H9 (cell line): ENCODE measurements at regions not wholly inside any gene's neighbourhood (a gene's known extent, or its start where the extent isn't known, plus 50 kb on each side); places are given as distances from the start of the nearest gene placed in this dataset.

Experiments
- DNase-seq: peaks from one replicate; pipeline ENCODE4 v3.0.0-alpha.2; 2017
- H2AFZ ChIP-seq: one replicate; pipeline ENCODE4 v1.6.1; 2013; ENCODE audit warnings: mild to moderate bottlenecking, low read length, control low read depth, moderate library complexity
- H2AK5ac ChIP-seq: 2 replicates; pipeline ENCODE4 v1.6.1; 2013; ENCODE audit warnings: low read length, control low read depth, mixed read lengths; ENCODE audit not compliant: insufficient read length
- H2BK120ac ChIP-seq: one replicate; pipeline ENCODE4 v1.6.1; 2013; ENCODE audit warnings: low read depth, mild to moderate bottlenecking, low read length, control low read depth, inconsistent platforms; ENCODE audit not compliant: poor library complexity, severe bottlenecking
- H2BK12ac ChIP-seq: 2 replicates; pipeline ENCODE4 v1.6.1; 2013; ENCODE audit warnings: low read length, control low read depth, mixed read lengths, low read depth; ENCODE audit not compliant: insufficient read length
- H2BK15ac ChIP-seq: 2 replicates; pipeline ENCODE4 v1.6.1; 2013; ENCODE audit warnings: low read depth, low read length, control low read depth
- H2BK20ac ChIP-seq: one replicate; pipeline ENCODE4 v1.6.1; 2013; ENCODE audit warnings: low read depth, mild to moderate bottlenecking, low read length, control low read depth, inconsistent platforms; ENCODE audit not compliant: poor library complexity, severe bottlenecking
- H2BK5ac ChIP-seq: 2 replicates; pipeline ENCODE4 v1.6.1; 2013; ENCODE audit warnings: low read length, control low read depth, mixed read lengths; ENCODE audit not compliant: insufficient read length
- H3K14ac ChIP-seq: 2 replicates; pipeline ENCODE4 v1.6.1; 2013; ENCODE audit warnings: low read length, control low read depth; ENCODE audit not compliant: insufficient read depth
- H3K18ac ChIP-seq: 2 replicates; pipeline ENCODE4 v1.6.1; 2013; ENCODE audit warnings: low read depth, mild to moderate bottlenecking, mixed read lengths, low read length, control low read depth; ENCODE audit not compliant: insufficient read length
- H3K23ac ChIP-seq: 2 replicates; pipeline ENCODE4 v1.6.1; 2013; ENCODE audit warnings: low read length, control low read depth, mixed read lengths, low read depth; ENCODE audit not compliant: insufficient read length
- H3K23me2 ChIP-seq: 2 replicates; pipeline ENCODE4 v1.6.1; 2013; ENCODE audit warnings: low read depth, mild to moderate bottlenecking, mixed read lengths, low read length, control low read depth; ENCODE audit not compliant: insufficient read length, poor library complexity, severe bottlenecking
- H3K27ac ChIP-seq: 2 replicates; pipeline ENCODE4 v1.5.1; 2013; ENCODE audit warnings: low read length, control low read depth, mixed read lengths, low read depth; ENCODE audit not compliant: insufficient read length
- H3K27me3 ChIP-seq: 2 replicates; pipeline ENCODE4 v1.6.1; 2013; ENCODE audit warnings: low read length, control low read depth, inconsistent platforms; ENCODE audit not compliant: insufficient read depth
- H3K4ac ChIP-seq: 2 replicates; pipeline ENCODE4 v1.6.1; 2013; ENCODE audit warnings: low read depth, mild to moderate bottlenecking, control low read depth, inconsistent platforms, low read length, moderate library complexity
- H3K4me1 ChIP-seq: 2 replicates; pipeline ENCODE4 v1.6.1; 2013; ENCODE audit warnings: low read length, control low read depth, inconsistent platforms; ENCODE audit not compliant: insufficient read depth
- H3K4me2 ChIP-seq: 2 replicates; pipeline ENCODE4 v1.6.1; 2013; ENCODE audit warnings: low read length, control low read depth, mixed read lengths; ENCODE audit not compliant: insufficient read length, insufficient read depth
- H3K56ac ChIP-seq: 2 replicates; pipeline ENCODE4 v1.6.1; 2013; ENCODE audit warnings: low read depth, mild to moderate bottlenecking, mixed read lengths, low read length, control low read depth; ENCODE audit not compliant: insufficient read length
- H3K79me1 ChIP-seq: 2 replicates; pipeline ENCODE4 v1.6.1; 2013; ENCODE audit warnings: low read depth, mild to moderate bottlenecking, moderate library complexity, low read length, control low read depth, inconsistent platforms; ENCODE audit not compliant: insufficient read depth, poor library complexity, severe bottlenecking
- H3K79me2 ChIP-seq: 2 replicates; pipeline ENCODE4 v1.6.1; 2013; ENCODE audit warnings: low read length, control low read depth, inconsistent platforms; ENCODE audit not compliant: insufficient read depth
- H3K9ac ChIP-seq: 2 replicates; pipeline ENCODE4 v1.6.1; 2013; ENCODE audit warnings: low read length, control low read depth, mixed read lengths; ENCODE audit not compliant: insufficient read length; ENCODE audit errors: extremely low read depth
- H3K9me3 ChIP-seq: one replicate; pipeline ENCODE4 v1.6.1; 2013; ENCODE audit warnings: low read depth, low read length, inconsistent platforms; ENCODE audit not compliant: control insufficient read depth
- H3T11ph ChIP-seq: one replicate; pipeline ENCODE4 v1.6.1; 2013; ENCODE audit warnings: mild to moderate bottlenecking, low read length, control low read depth, inconsistent platforms
- H4K20me1 ChIP-seq: one replicate; pipeline ENCODE4 v1.6.1; 2013; ENCODE audit not compliant: control insufficient read depth, insufficient read length, insufficient read depth
- H4K5ac ChIP-seq: 2 replicates; pipeline ENCODE4 v1.6.1; 2013; ENCODE audit warnings: low read depth, mild to moderate bottlenecking, mixed read lengths, low read length, control low read depth; ENCODE audit not compliant: insufficient read length
- H4K8ac ChIP-seq: replicated peaks from 2 replicates; pipeline ENCODE4 v1.6.1; 2013; ENCODE audit warnings: low read length, control low read depth, mixed read lengths, low read depth; ENCODE audit not compliant: insufficient read length
- H4K91ac ChIP-seq: 2 replicates; pipeline ENCODE4 v1.6.1; 2013; ENCODE audit warnings: low read depth, mild to moderate bottlenecking, moderate library complexity, mixed read lengths, low read length, control low read depth; ENCODE audit not compliant: insufficient read length
- H3K27ac Mint-ChIP-seq, 3 experiments: 2 replicates in 2 of 3; 3 replicates in 1 of 3; pipeline ENCODE4 v1.8.0; 2020 to 2021; ENCODE audit warnings: mixed read lengths in 3 of 3, mild to moderate bottlenecking in 1 of 3, moderate library complexity in 1 of 3
- H3K27me3 Mint-ChIP-seq: 2 replicates; pipeline ENCODE4 v1.8.0; 2021; ENCODE audit warnings: low read depth, mild to moderate bottlenecking, moderate library complexity, mixed read lengths
- H3K36me3 Mint-ChIP-seq, 3 experiments: 2 replicates in 2 of 3; 3 replicates in 1 of 3; pipeline ENCODE4 v1.8.0; 2020 to 2021; ENCODE audit warnings: low read depth in 3 of 3, mixed read lengths in 3 of 3; ENCODE audit not compliant: insufficient read depth in 1 of 3
- H3K4me1 Mint-ChIP-seq, 2 experiments: 2 replicates each; pipeline ENCODE4 v1.8.0; 2020; ENCODE audit warnings: mixed read lengths in 2 of 2
- H3K4me3 Mint-ChIP-seq, 2 experiments: 2 replicates in 1 of 2; 3 replicates in 1 of 2; pipeline ENCODE4 v1.8.0; 2020 to 2021; ENCODE audit warnings: mild to moderate bottlenecking in 2 of 2, mixed read lengths in 2 of 2, moderate library complexity in 1 of 2
- H3K9me3 Mint-ChIP-seq, 2 experiments: 2 replicates in 1 of 2; 3 replicates in 1 of 2; pipeline ENCODE4 v1.8.0; 2020; ENCODE audit warnings: mild to moderate bottlenecking in 2 of 2, mixed read lengths in 2 of 2, moderate library complexity in 1 of 2
- TF ChIP-seq, protein P1 (sequence below): fragments of 200-600 bp; sonication (generic); conservative IDR thresholded peaks from 3 replicates; pipeline ENCODE4 v1.8.0; 2021; ENCODE audit warnings: antibody characterized with exemption, mild to moderate bottlenecking

DNA sequence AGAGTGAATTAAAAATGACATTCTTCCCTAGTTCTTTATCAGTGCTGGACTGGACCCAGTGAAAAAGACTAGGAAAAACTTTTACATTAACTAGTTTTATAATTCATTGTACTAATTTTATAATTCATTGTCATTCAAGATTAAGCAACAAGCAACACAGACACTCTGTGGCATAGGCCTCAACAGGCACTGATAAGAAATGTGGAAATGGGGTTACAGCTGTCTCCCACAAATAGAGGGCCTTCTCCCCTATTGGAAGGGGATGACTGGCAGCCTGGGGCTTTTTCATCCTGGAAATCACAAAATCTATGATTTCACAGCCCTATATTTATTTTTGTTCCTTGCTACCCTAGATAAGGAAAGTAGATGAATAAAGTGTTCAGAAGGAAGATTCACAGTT, 370.6 kb downstream of the GBE1 start:
- H3K9me3 Mint-ChIP-seq = no peaks in the 10 kb centered on the region
- no peak overlapping the region for H2BK5ac ChIP-seq
- no peaks in the 10 kb centered on the region for H3K27me3 Mint-ChIP-seq
- H3K9me3 ChIP-seq = no peaks in the 10 kb centered on the region
- no peak overlapping the region for H2BK15ac ChIP-seq
- H3K4ac ChIP-seq = no peak overlapping the region
- no peak overlapping the region for H3K4me3 Mint-ChIP-seq
- no peaks in the 10 kb centered on the region for H3K23me2 ChIP-seq
- H2AFZ ChIP-seq = no peak overlapping the region
- H3K27ac Mint-ChIP-seq = no peak overlapping the region
- H4K8ac ChIP-seq = no peak overlapping the region
- peaks cover 8 to 9% of the 10 kb centered on the region in 2 experiments; a peak in 3 of 4 replicates for H3K4me1 Mint-ChIP-seq
- H3K18ac ChIP-seq = no peak overlapping the region
- H3K27ac ChIP-seq = no peak overlapping the region
- no peak overlapping the region for H2BK120ac ChIP-seq
- H3K79me2 ChIP-seq = no peaks in the 10 kb centered on the region
- no peaks in the 10 kb centered on the region for H3K79me1 ChIP-seq
- TF ChIP-seq, protein P1, sequence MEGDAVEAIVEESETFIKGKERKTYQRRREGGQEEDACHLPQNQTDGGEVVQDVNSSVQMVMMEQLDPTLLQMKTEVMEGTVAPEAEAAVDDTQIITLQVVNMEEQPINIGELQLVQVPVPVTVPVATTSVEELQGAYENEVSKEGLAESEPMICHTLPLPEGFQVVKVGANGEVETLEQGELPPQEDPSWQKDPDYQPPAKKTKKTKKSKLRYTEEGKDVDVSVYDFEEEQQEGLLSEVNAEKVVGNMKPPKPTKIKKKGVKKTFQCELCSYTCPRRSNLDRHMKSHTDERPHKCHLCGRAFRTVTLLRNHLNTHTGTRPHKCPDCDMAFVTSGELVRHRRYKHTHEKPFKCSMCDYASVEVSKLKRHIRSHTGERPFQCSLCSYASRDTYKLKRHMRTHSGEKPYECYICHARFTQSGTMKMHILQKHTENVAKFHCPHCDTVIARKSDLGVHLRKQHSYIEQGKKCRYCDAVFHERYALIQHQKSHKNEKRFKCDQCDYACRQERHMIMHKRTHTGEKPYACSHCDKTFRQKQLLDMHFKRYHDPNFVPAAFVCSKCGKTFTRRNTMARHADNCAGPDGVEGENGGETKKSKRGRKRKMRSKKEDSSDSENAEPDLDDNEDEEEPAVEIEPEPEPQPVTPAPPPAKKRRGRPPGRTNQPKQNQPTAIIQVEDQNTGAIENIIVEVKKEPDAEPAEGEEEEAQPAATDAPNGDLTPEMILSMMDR = no peak
- H2BK20ac ChIP-seq = no peak overlapping the region
- H3T11ph ChIP-seq = no peak overlapping the region
- H4K5ac ChIP-seq = no peak overlapping the region
- no peaks in the 10 kb centered on the region for H3K36me3 Mint-ChIP-seq
- H3K9ac ChIP-seq = no peak overlapping the region
- H4K91ac ChIP-seq = no peak overlapping the region
- no peak overlapping the region for H3K23ac ChIP-seq
- H2AK5ac ChIP-seq = no peak overlapping the region
- H3K14ac ChIP-seq = no peak overlapping the region
- H4K20me1 ChIP-seq = no peaks in the 10 kb centered on the region
- H3K4me1 ChIP-seq = peaks cover 2% of the 10 kb centered on the region
- no peak overlapping the region for H3K4me2 ChIP-seq
- H3K56ac ChIP-seq = no peak overlapping the region
- H2BK12ac ChIP-seq = no peak overlapping the region
- no peak for DNase-seq
- no peaks in the 10 kb centered on the region for H3K27me3 ChIP-seq
